Activated CD4-positive, alpha-beta T cell treated with anti-CD3 and anti-CD28 coated beads, Interleukin-2, Interleukin-6, amounts not matched to agents 100 ng/mL and 50 ng/mL, durations not matched to agents 16 hours and 8 hours (primary cell): ENCODE measurements at regions not wholly inside any gene's neighbourhood (a gene's known extent, or its start where the extent isn't known, plus 50 kb on each side); places are given as distances from the start of the nearest gene placed in this dataset.

Experiments used
- DNase-seq: peaks from one replicate; pipeline ENCODE4 v3.0.0-alpha.2; 2020

GRCh38 chr3:163924600-163924999, 1153.7 kb downstream of the SI start:
- no peak for DNase-seq

DNA sequence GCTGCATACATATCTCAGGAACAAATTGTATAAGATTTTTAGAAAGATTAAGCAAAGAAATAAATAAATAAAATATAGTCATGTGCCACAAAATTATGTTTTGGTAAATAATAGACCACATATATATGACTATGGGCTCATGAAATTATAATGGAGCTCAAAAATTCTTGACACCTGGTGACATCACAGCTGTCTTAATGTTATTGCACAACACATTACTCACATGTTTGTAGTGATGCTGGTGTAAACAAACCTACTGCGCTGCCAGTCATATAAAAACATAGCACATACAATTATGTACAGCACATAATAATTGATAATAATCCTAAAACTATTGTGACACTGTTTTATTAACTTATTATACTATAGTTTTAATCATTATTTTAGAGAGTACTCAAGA, 1159.1 kb downstream of the SI start:
- DNase-seq = no peak

GRCh38 chr3:163916596-163917560, 1161.4 kb downstream of the SI start:
- no peak for DNase-seq

DNA sequence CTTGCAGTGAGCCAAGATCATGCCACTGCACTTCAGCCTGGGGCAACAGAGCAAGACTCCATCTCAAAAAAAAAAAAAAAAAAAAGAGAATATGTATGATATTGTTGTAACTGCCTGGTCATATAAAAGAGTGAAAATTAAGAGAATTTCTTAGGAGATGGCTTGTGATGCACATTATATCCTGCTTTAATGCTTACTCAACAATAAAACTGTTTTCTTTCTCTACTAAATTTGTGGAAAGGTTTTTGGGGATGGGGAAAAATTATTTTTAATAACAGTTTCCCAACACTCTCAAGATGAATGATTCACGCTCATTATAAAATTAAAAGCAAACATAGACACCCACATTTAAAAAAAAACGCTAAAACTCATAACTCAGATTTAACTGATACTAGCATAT, 1163.0 kb downstream of the SI start:
- DNase-seq = no peak

DNA sequence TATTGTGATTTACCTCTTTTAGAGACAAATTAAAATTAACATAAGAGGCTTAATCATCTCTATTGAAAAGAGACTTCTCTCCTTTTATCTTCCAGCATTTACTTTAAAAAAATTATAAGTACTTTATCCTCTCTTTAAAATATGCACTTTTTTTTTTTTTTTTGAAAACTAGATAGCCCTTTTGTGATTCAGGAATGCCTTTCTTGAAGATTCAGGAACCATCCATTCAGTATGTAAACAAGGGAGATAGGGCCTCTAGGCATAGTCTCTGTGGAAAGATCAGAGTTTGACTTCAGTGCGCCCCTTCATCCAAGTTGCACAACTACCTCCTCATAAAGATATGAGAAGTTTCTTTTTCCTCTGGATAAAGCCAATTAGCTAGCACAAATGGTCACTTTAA, 1163.7 kb downstream of the SI start:
- DNase-seq = no peak

- DNase-seq = no peak
Measured at GRCh38 chr3:163891771-163892170, 1186.5 kb downstream of the SI start.

DNA sequence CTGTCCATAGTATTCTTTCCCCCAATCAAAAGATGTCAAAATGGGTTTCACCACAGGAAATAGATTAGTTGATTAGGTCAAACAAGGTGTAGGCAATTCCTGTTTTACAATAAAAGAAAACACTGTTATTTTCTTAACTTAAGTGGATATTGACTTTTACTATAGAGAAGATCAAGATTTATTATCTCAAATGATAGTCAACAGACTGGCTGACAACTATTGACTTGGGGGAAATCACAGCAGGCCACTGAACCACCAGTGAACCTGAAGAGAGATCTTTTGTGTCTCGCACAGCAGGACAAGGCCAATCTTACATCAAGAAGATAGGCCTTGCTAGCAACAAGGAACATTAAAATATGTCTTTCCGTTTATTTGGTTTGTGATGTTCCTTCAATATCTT, 1187.6 kb downstream of the SI start:
- no peak for DNase-seq

- DNase-seq = no peak
Measured at GRCh38 chr3:163879172-163879571, 1199.1 kb downstream of the SI start.

- DNase-seq = no peak
Measured at GRCh38 chr3:163878396-163878795, 1199.9 kb downstream of the SI start.

- no peak for DNase-seq
Measured at GRCh38 chr3:163877805-163878204, 1200.5 kb downstream of the SI start.

DNA sequence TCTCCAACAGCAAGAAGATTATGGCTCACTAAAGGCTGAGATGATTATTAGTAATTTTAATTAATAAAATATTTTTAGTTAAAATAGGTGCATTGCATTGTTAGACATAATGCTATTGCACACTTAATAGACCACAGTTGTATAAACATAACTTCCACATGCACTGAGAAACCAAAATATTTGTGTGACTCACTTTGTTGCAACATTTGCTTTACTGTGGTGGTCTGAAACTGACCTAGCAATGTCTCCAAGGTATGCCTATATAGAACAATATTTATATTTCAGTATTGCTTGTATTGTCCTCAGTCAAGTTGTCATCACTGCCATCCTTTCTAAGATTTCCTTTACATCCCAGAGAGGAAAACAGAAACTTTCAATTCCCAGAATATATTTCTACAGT, 1215.2 kb downstream of the SI start:
- no peak for DNase-seq

DNA sequence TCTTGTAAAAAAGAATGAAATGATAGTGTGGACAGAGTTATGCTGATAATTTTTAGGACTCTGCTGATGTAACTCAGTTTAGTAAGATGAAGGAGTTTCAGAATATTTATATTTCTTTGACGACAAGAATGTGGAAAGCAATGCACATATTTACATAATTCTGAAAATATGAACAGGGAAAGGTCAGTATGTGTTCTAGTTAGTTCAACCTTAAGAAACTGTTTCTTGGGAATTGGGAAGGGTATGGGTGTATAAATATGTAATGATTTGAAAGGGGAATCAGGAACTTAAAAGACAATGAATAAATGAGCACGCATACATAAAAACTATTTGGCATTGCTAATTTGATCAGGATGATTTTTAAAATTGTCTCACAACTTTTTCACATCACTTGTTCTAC, 1226.1 kb downstream of the SI start:
- DNase-seq = no peak

DNA sequence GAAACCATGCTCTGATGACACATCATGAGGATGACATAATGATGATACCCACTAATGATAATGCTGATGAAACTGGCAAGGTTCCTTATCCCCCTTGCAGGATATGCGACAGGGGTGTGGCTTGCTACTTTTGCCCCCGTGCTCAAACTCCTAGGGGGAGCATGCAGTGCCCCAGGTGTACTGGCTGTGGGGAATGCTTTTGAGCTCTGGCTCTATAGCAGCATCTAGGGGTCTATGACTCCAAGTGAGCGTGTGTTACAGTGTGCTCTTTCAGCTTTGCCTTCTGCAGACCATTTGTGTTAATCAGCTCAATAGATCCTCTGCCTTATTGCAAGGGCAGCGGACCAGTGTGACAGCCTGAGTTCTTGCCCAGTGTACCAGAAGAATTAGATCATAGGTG, 1239.5 kb downstream of the SI start:
- no peak for DNase-seq

GRCh38 chr3:163832547-163832946, 1245.7 kb downstream of the SI start:
- DNase-seq = no peak

DNA sequence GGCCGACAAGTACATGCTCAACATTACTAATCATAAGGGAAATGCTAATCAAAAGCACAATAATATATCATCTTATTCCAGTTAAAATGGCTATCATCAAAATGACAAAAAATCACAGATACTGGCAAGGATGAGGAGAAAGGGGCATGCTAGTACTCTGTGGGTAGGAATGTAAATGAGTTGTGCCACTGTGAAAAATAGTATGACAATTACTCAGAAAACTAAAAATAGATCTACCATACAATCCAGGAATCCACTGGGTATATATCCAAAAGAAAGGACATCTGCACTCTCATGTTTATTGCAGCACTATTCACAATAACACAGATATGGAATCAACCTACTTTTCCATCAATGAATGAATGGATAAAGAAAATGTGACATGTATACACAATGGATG, 1256.5 kb downstream of the SI start:
- no peak for DNase-seq

DNA sequence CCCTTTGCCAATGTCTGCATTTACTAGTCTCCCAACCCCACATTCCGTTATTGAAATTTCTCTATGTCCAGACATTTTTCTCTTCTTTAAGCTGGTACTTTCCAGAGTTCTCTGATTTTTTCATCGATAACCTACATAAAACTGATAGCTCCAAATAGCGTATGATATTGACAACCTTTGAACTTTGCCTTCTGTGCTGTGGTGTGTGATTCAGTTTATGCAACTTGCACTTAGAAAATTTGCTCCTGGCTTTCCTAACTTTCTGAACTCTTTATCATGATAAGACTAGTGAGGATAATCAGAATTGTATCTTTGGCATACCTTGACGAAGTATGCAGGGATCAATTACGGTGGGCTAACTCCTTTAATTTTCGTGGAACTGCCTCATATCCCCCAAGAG, 1261.3 kb downstream of the SI start:
- DNase-seq = no peak

DNA sequence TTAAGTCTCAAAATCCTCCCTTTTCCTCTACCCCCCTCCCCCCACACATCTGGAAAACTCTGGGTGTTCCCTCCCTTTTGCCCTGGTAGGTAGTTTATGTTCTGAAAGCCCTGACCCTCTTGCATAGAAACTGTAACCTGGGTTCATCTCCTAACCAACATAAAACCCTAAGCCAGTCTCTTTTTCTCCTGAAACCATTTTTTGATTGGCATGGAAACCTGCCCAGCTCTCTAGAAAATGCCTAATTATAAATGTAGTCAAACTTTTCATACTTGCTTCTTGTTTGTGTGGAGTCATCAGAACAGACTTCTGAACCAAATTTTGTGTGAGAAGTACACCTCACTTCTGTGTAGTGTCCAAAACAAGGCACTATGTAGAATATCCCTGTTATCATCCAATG, 1264.4 kb downstream of the SI start:
- no peak for DNase-seq

GRCh38 chr3:163812006-163812405, 1266.3 kb downstream of the SI start:
- no peak for DNase-seq

DNA sequence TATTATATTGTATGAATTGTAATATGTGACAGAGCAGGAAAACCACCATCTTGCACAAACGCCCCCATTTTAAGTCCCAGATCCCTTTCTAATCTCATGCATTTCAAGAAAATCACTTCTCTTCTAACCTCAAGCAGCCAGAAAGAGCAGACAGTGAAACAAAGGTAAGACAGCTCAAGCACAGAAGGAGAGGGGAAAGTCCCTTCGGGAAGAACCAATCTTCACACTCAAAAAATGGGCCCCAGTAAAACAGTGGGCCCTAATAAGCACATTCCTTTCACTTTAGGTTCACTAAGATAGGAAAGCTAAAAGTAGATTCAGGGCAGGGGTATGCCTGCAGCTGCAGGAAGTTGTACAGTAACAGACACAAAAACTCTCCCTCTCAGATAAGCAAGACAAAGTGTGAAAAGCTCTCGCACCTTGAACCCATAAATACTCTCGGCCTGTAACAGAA, 1268.7 kb downstream of the SI start:
- no peak for DNase-seq

DNA sequence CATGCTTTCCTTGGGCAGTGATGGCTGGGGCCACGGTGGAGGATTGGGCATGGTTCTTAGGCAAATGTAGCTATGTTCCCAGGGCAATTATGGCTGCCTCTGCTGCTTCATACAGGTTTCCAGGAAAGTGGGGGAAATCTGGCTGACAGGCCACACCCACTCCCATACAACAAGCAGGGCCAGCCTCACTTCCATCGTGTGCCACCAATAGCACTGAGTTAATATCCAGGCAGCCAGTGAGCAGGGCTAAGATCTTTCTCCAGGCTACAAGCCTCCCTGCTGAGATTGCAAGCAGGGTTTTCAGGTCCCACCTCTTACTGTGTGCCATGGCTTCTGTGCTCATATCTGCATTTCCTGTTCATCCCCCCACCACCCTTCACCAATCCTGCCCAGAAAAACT, 1291.9 kb downstream of the SI start:
- DNase-seq = no peak

- no peak for DNase-seq
Measured at GRCh38 chr3:163785693-163786092, 1292.6 kb downstream of the SI start.

GRCh38 chr3:163779396-163780344, 1298.6 kb downstream of the SI start:
- no peak for DNase-seq

DNA sequence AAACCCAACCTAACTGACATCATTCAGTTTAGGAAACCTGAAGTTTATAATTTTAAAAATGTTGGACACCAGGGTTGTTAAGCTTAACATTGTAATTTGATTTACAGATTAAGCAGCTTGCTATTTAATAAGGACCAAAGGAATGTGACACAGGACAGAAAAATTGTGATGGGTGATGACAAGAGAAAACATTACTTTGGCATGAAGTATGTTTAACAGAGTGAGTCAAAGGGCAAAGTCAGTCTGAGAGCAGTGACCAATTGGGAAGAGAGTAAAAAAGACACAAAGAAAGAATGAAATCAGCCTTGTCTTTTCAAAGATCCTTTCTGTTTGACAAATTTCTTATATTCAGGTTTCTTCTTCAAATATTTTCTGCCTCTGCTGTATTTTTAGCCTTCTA, 1301.6 kb downstream of the SI start:
- DNase-seq = no peak

GRCh38 chr3:163773136-163773535, 1305.2 kb downstream of the SI start:
- no peak for DNase-seq
